ENCODE measurements at regions not wholly inside any gene's neighbourhood (a gene's known extent, or its start where the extent isn't known, plus 50 kb on each side); places are given as distances from the start of the nearest gene placed in this dataset.

DNA sequence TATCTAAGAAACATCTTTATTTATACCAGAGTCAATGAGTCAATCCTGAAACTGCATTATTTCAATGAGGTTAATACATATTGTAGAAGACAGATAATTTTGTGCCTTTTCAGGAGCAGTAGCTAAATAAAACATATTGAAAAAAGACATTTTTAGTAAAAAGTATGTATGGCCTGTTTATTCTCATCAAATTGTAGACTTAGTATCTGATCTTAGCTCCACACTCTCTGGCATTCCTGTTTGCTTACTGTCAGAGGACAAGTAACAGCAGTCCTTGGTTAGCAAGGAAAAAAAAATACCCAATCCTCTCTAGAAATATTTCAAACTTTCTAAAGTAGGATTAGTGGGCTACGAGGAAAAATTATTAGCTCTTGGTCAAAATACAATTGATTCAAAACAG lies 50.5 kb upstream of the GUCY1A1 start:
- no peak for DNase-seq

GRCh38 chr4:155615081-155615887 lies 51.4 kb upstream of the GUCY1A1 start:
- no peak for DNase-seq

DNA sequence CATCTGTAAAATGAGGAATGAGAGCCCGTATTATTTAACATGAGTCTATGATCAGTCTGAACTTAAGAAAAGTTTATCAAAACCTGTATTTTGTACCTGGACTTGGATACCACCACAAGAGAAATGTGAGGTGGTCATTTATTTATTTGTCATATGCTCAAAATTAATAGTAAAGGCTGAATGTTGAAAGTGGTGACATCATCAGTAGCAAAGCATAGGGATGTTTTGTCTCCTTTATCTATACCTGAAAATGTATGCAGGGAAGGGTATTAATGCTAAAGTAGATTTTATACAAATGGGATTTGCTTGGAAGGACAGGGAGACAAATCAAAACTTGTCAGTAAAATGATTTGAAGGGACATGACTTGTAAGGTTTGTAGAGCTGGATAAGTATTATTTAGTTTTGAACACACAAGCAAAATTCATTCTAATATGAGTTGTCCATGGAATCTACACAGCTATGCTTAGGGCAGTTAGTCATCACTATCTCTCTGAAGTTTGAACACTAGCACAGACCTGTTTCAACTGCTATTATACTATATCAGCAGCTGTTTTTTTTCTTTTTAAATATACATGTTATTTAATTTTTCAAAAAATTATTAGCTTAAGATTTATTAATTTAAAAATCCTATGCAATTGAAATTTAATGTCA lies 52.4 kb upstream of the GUCY1A1 start:
- no peak for DNase-seq

- DNase-seq: no peak
These were observed 54.6 kb upstream of the GUCY1A1 start for GRCh38 chr4:155612074-155612473.

DNA sequence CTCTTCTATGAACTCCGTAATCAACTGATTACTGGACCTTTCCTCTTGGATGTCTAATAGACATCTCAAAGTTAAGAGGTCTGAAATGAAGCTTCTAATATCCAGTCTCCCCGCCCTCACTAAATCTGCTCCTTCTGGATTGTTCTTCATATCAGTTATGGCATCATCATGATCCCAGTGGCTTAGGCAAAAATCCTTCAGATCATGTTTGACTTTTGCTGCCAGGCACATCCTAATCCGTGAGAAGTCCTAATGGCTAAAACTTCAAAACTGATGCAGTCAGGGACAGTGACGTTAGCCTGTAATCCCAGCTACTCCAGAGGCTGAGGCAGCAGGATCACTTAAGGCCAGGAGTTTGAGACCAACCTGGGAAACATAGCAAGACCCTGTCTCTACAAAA lies 55.1 kb upstream of the GUCY1A1 start:
- no peak for DNase-seq

GRCh38 chr4:155610143-155610542 lies 56.5 kb upstream of the GUCY1A1 start:
- no peak for DNase-seq

GRCh38 chr4:155609455-155610059 lies 57.1 kb upstream of the GUCY1A1 start:
- no peak for DNase-seq

DNA sequence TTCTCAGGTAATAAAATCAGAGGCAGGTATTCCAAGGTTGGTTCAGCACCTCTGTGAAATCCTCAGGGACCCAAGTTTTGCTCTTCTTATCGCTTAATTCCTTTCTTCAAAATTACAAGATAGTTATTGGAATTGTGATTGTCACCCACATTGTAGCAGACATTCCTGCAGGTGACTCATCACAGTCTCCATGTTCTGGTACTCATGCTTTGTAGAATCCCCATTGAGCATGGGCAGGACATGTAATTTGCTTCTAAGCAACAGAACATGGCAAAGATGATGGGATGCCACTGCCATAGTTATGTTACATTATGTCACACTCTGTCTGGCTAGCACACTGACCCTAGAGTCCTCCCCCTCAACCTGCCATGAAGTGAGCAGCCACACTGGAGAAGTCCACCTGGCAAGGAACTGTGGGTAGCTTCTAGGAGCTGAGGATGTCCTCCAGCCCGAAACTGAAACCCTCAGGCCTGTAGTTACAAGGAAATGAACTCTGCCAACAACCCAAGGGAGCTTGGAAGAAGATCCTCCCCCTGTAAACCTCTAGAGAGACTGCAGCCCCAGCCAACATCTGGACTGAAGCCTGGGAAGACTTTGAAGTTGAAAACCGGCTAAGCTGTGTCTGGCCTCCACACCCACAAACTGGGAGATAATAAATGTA lies 58.3 kb upstream of the GUCY1A1 start:
- no peak for DNase-seq

DNA sequence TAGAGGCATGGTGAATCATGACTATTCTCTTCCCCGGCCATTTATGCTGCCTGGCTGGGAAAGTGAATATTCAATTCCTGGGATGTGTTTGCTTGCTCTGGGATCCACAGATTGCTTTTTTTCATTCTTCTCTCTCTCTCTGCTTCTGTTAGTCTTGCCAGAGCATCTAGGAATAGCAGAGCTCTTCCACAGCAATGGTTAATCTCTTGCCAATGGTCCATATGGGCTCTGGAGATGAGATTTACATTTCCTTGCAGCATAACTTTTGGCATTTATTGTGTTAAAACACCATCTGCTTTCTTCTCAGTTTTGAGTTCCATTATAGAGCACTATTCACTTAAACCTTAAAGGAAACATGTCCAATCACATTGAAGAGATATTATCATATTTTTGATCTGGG lies 59.2 kb upstream of the GUCY1A1 start:
- no peak for DNase-seq

GRCh38 chr4:155604718-155605626 lies 61.7 kb upstream of the GUCY1A1 start:
- no peak for DNase-seq

DNA sequence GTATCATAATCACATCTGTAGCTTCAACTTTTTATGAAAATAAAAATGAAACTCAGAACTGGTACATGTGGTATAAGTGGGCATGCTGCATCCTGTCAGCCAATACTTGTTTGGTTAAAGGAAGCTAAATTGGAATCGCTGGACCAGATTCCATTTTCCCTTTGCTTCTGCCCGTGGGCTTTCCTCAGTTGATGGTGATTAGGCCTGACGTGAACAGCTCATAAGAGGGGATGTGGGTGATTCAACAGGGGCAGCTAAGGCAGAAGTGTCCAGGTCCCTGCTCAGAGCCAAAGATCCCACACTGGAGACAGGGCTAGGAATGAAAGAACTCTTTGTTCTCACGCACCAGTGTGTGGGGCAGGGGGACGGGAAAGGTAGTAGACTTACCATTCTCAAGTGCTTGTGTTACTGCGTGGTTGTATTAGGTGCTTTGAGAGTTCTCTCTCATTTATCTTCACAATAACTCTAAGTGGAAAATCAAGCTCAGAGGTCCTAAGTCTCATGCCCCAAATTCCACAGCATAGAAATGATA lies 63.2 kb upstream of the GUCY1A1 start:
- no peak for DNase-seq

GRCh38 chr4:155602351-155603140 lies 64.1 kb upstream of the GUCY1A1 start:
- DNase-seq: no peak

GRCh38 chr4:155600244-155600643 lies 66.4 kb upstream of the GUCY1A1 start:
- no peak for DNase-seq

DNA sequence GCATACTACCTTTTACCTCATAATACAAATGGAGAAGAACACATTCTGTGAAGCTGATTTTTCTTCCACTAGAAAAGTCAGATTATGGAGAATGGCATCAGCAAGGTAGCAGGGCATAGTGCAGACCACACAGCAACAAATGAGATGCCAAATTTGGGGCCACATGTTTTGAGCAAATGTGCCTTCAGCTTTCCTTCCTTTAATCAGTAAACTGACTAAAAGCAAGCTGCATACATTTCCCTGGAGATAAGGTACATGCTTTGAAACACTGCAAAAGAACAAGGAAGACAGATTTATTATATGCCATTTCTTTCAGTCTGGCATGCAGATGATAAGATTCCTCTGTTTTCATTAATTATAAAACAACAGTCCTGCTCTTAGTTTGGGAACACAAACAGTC lies 67.1 kb upstream of the GUCY1A1 start:
- DNase-seq: no peak

- DNase-seq: no peak
These were observed 67.6 kb upstream of the GUCY1A1 start for GRCh38 chr4:155599085-155599484.

DNA sequence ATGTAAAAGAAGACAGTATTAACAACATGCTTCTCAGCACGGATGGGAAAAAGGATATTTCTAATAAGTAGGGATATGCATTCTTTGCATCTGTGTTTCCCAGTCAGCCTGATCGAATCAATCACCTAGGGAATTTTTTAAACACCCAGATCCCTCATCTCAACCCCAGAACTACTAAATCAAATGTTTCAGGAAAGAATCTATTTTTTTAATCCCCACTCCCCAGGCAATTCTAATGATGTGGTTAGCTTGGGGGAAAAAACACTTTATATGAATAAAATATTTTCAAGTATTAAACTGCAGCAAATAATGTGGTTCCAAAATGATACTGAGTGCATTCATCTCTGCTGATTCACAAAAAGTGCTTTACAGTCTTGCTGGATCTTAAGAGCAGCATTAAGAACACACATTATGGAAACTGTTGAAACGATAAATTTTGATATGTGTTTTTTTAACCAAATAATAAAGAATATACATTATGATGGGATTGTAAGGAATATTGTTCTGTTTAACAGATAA lies 68.7 kb upstream of the GUCY1A1 start:
- no peak for DNase-seq

DNA sequence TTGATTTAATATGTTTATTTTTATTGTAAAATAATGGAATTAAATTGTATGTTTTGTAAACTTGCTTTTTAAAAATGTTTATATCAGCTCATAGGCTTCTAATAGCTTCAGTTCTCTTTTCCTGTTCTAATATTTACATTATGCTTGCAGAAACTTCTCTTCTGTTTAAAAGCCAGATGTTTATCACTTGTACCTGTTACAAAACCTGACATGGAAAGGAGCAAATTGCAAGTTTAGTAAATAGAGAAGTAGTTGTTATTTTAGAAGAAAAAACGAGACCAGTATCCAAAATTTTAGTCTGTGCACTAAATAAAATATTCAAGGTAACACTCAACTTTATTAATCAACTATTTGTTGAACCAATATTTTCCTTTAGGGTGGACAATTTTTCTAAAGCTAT lies 69.4 kb upstream of the GUCY1A1 start:
- no peak for DNase-seq

DNA sequence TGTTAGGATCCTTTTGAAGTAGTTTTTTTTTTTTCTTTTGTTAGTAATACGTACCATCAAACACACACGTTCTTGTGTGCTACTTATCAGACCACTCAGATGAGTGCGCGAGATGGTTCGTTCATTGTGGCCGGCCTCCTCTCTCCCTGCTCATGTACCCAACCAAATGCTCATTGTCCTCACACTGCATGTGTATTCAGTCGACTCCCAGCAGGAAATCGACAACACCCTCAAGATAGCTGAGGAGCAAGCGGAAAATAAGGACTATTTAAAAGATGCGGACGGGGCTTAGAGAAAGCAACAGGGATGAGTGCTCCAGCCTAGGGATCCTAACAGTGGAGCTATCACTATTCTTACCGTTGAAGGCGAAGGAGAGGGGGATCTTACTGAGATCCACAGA lies 72.9 kb upstream of the GUCY1A1 start:
- DNase-seq: no peak

GRCh38 chr4:155592938-155593297 lies 73.7 kb upstream of the GUCY1A1 start:
- no peak for DNase-seq

DNA sequence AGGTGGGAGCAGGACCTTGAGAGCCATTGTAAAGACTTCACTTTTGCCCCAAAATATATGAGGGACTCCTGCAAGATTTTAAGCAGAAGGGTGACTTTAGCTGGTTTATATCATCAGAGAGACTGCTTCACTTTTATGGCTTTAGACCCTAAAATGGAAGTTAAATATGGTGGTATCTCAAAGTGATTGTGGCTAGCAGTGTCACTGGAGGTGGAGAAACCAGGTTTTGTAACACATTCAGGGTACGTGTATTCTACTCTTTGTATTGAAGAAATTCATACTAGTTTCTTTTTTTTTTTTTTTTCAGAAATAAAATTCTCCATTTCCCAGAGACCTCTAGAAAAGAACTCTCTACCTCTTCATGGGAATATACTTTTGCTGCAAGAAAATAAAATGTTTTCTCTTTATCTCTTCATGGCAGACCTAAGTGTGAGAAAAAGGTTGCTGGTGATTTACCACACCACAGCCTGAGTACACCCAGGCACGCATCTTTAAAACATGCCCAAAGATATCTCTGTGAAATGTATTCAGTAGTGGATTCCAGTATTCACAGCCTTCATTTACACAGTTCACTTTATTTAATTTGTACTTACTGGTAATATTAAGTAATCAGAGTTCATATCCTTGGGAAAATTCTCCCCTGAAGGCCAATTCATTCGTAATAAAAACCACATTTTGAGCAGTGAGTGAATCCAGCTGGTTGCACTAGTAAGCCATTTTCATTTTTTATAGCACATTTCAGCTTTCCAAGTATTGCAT lies 74.3 kb upstream of the GUCY1A1 start:
- DNase-seq: no peak

- DNase-seq: no peak
These were observed 74.9 kb upstream of the GUCY1A1 start for GRCh38 chr4:155591738-155592143.

Measured in activated effector memory CD4-positive, alpha-beta T cell treated with Interleukin-2 at 50 U/mL for 16 hours (primary cell).